ENCODE measurements at regions not wholly inside any gene's neighbourhood (a gene's known extent, or its start where the extent isn't known, plus 50 kb on each side); places are given as distances from the start of the nearest gene placed in this dataset.

GRCh38 chr3:99365979-99366378, 272.4 kb upstream of the COL8A1 start:
- no peak for TF ChIP-seq CTCF (IDR thresholded peaks at IDR 0.05; ENCODE audit: borderline replicate concordance, insufficient read depth, low read depth, low read length)
- H3K4me3 ChIP-seq (ENCODE audit: low read depth, low read length): no peak overlapping the region

DNA sequence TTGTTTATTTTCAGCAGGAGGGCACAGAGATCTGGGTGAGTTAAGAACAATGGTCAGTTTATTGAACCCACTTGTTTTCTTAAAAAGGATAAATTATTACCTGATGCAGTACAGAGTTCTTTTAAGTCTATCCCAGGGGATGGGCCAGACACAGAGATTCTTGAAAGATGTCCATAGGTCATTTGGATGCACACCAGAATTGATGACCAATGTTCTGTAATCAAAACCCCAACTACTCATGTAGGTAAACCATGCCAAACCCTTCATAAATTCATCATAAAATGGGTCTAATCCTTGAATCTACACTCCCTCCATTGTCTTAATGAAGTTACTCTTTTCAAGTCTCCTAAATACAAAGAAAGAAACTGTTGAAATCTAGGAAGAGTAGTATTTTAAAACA, 273.0 kb upstream of the COL8A1 start:
- H3K4me3 ChIP-seq (ENCODE audit: low read depth, low read length): no peak overlapping the region
- TF ChIP-seq CTCF (IDR thresholded peaks at IDR 0.05; ENCODE audit: borderline replicate concordance, insufficient read depth, low read depth, low read length): no peak

- H3K4me3 ChIP-seq (ENCODE audit: low read depth, low read length): no peak overlapping the region
- TF ChIP-seq CTCF (IDR thresholded peaks at IDR 0.05; ENCODE audit: borderline replicate concordance, insufficient read depth, low read depth, low read length): no peak
Measured at GRCh38 chr3:99357131-99357530, 281.3 kb upstream of the COL8A1 start.

GRCh38 chr3:99356696-99357095, 281.7 kb upstream of the COL8A1 start:
- H3K4me3 ChIP-seq (ENCODE audit: low read depth, low read length): no peak overlapping the region
- TF ChIP-seq CTCF (IDR thresholded peaks at IDR 0.05; ENCODE audit: borderline replicate concordance, insufficient read depth, low read depth, low read length): no peak

DNA sequence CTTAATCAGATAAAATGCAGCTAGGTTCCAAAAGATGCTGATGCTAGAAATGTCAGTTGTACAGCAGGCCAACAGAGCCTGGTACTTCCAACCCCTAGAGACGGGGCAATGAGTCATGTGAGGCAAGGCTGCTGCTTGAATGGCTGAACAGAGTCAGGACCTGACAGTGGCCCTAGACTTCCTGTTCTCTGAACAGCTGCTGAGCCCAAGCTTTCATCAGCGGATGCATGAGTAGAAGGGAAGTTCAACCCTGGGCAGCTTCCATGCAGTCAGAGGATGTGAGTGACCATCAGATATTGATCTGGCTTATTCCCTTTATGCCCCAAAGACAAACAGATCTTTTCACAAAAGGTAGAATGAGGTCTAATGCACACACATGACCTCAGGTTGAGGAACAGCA, 282.9 kb upstream of the COL8A1 start:
- no peak for TF ChIP-seq CTCF (IDR thresholded peaks at IDR 0.05; ENCODE audit: borderline replicate concordance, insufficient read depth, low read depth, low read length)
- no peak overlapping the region for H3K4me3 ChIP-seq (ENCODE audit: low read depth, low read length)

DNA sequence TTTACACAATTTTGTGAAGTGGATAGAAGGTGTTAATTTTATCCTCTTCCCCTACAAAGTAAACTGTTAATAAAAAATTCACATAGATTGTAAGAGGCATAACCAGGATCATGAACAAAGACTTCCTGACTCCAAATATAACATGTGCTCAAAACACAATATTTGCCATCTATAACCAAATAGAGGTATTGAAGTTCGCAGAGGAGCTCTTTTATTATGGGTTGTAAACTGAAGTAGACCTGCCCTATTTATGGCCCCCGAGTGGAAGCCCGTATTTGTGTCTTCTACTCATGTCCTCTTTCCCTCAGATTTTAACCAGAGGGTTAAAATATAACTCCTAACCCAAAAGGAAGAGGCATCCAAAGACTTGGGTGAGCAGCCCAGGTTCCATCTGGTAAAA, 285.6 kb upstream of the COL8A1 start:
- no peak for TF ChIP-seq CTCF (IDR thresholded peaks at IDR 0.05; ENCODE audit: borderline replicate concordance, insufficient read depth, low read depth, low read length)
- no peak overlapping the region for H3K4me3 ChIP-seq (ENCODE audit: low read depth, low read length)

DNA sequence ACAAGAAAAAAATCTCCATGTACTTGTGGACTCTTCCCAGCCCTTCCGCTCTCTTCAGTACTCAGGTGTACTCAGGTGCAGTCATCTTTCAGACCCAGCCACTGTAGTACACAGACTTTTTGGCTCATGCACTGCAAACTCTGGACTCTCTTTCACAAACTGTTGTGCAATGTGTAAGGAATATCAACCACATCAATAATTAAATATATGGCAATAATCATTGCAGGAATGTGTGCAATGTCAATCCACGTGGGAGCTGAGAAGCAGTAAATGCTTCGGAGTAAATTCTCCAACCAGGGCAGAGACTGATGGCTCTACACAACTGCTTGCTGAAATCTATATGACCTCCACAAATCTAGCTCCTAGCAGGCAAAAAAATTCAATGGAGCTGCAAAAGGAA, 287.3 kb upstream of the COL8A1 start:
- no peak for TF ChIP-seq CTCF (IDR thresholded peaks at IDR 0.05; ENCODE audit: borderline replicate concordance, insufficient read depth, low read depth, low read length)
- H3K4me3 ChIP-seq (ENCODE audit: low read depth, low read length): no peak overlapping the region

All from GM12875 (cell line).